Brain microvascular endothelial cell (primary cell): ENCODE measurements at regions not wholly inside any gene's neighbourhood (a gene's known extent, or its start where the extent isn't known, plus 50 kb on each side); places are given as distances from the start of the nearest gene placed in this dataset.

Experiments
- DNase-seq: peaks from one replicate; pipeline ENCODE4 v3.0.0-alpha.2; 2020
- H3K27ac ChIP-seq: fragments of 250-450 bp; sonication (Bioruptor Pico); 2 replicates; pipeline ENCODE4 v1.5.1; 2020; ENCODE audit warnings: mild to moderate bottlenecking, moderate library complexity
- H3K27me3 ChIP-seq: fragments of 250-450 bp; sonication (Bioruptor Pico); replicated peaks from 2 replicates; pipeline ENCODE4 v1.5.1; 2020; ENCODE audit warnings: mild to moderate bottlenecking
- H3K36me3 ChIP-seq: fragments of 250-450 bp; sonication (Bioruptor Pico); replicated peaks from 2 replicates; pipeline ENCODE4 v1.5.1; 2020; ENCODE audit warnings: mild to moderate bottlenecking
- H3K4me3 ChIP-seq: 2 replicates; pipeline ENCODE4 v1.5.1; 2011; ENCODE audit warnings: low read depth, mild to moderate bottlenecking, control low read depth, low read length, moderate library complexity
- CTCF ChIP-seq: IDR thresholded peaks from 2 replicates; pipeline ENCODE4 v1.5.1; 2011; ENCODE audit warnings: low read depth, mild to moderate bottlenecking, moderate library complexity, low read length, control low read depth, inconsistent platforms; ENCODE audit errors: missing control alignments
- in situ Hi-C: cut with HindIII; loops from 2 replicates; pipeline ENCODE4 v1.10.0; 2017; ENCODE audit warnings: low sequenced_read_pairs, low pct_ligation_motif_present

GRCh38 chr20:63134201-63134612, 81.7 kb downstream of the YTHDF1 start:
- H3K36me3 ChIP-seq = no peaks in the 10 kb centered on the region
- no peaks in the 10 kb centered on the region for H3K27me3 ChIP-seq
- no peak for TF ChIP-seq CTCF
- no peak overlapping the region for H3K27ac ChIP-seq
- no peak for DNase-seq
- in situ Hi-C loops = no loop called here
- H3K4me3 ChIP-seq = no peak overlapping the region

GRCh38 chr20:63133481-63134091, 82.3 kb downstream of the YTHDF1 start:
- Histone ChIP-seq H3K36me3 (no peaks in the 10 kb centered on the region), H3K4me3 (no peak overlapping the region), H3K27ac (no peak overlapping the region), H3K27me3 (no peaks in the 10 kb centered on the region)
- in situ Hi-C loops = no loop called here
- no peak for TF ChIP-seq CTCF
- no peak for DNase-seq

GRCh38 chr20:63132715-63133471, 83.0 kb downstream of the YTHDF1 start:
- no peak overlapping the region for H3K27ac ChIP-seq
- H3K27me3 ChIP-seq = no peaks in the 10 kb centered on the region
- no peak for TF ChIP-seq CTCF
- no peak overlapping the region for H3K4me3 ChIP-seq
- H3K36me3 ChIP-seq = no peaks in the 10 kb centered on the region
- no peak for DNase-seq
- in situ Hi-C loops = no loop called here

- in situ Hi-C loops = no loop called here
- Histone ChIP-seq H3K27me3 (no peaks in the 10 kb centered on the region), H3K4me3 (no peak overlapping the region), H3K27ac (no peak overlapping the region), H3K36me3 (no peaks in the 10 kb centered on the region)
- TF ChIP-seq CTCF = no peak
- DNase-seq = no peak
Observed at GRCh38 chr20:63132131-63132714, 83.7 kb downstream of the YTHDF1 start.

GRCh38 chr20:63130658-63131577, 85.0 kb downstream of the YTHDF1 start:
- H3K4me3 ChIP-seq = no peak overlapping the region
- no peaks in the 10 kb centered on the region for H3K36me3 ChIP-seq
- in situ Hi-C loops = no loop called here
- no peak for DNase-seq
- H3K27ac ChIP-seq = no peak overlapping the region
- no peak for TF ChIP-seq CTCF
- no peaks in the 10 kb centered on the region for H3K27me3 ChIP-seq
